ENCODE measurements at regions not wholly inside any gene's neighbourhood (a gene's known extent, or its start where the extent isn't known, plus 50 kb on each side); places are given as distances from the start of the nearest gene placed in this dataset.

DNA sequence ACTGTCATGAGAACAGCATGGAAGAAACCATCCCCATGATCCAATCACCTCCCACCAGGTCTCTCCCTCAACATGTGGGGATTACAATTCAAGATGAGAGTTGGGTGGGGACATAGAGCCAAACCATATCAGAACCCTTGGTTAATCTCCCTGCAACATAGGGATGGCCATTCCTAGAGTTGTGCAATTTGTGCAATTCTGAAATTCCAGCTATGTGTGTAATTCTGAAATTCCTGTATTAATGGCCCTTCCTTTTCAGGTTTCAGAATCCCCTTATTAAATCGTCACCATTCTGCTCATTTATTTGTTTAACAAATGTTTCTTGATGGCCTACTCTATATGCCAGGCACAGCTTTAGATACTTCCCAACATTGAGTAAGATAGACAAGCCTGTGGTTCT, 282.6 kb downstream of the SMARCA2 start:
- H3K4me3 ChIP-seq = no peak overlapping the region
- H3K9ac ChIP-seq (ENCODE audit: low read depth in 2 of 2, low read length in 2 of 2) = no peak overlapping the region
- TF ChIP-seq, protein P1, sequence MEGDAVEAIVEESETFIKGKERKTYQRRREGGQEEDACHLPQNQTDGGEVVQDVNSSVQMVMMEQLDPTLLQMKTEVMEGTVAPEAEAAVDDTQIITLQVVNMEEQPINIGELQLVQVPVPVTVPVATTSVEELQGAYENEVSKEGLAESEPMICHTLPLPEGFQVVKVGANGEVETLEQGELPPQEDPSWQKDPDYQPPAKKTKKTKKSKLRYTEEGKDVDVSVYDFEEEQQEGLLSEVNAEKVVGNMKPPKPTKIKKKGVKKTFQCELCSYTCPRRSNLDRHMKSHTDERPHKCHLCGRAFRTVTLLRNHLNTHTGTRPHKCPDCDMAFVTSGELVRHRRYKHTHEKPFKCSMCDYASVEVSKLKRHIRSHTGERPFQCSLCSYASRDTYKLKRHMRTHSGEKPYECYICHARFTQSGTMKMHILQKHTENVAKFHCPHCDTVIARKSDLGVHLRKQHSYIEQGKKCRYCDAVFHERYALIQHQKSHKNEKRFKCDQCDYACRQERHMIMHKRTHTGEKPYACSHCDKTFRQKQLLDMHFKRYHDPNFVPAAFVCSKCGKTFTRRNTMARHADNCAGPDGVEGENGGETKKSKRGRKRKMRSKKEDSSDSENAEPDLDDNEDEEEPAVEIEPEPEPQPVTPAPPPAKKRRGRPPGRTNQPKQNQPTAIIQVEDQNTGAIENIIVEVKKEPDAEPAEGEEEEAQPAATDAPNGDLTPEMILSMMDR (IDR thresholded peaks at IDR 0.05) = no peak
- no peaks in the 10 kb centered on the region for H3K27me3 ChIP-seq
- no peak for DNase-seq
- H3K9me3 ChIP-seq = no peaks in the 10 kb centered on the region
- H3K27ac ChIP-seq = no peak overlapping the region
- intact Hi-C loops (cut with DNase I) = no loop called here
- no peaks in the 10 kb centered on the region for H3K4me1 ChIP-seq
- H3K36me3 ChIP-seq = no peaks in the 10 kb centered on the region

DNA sequence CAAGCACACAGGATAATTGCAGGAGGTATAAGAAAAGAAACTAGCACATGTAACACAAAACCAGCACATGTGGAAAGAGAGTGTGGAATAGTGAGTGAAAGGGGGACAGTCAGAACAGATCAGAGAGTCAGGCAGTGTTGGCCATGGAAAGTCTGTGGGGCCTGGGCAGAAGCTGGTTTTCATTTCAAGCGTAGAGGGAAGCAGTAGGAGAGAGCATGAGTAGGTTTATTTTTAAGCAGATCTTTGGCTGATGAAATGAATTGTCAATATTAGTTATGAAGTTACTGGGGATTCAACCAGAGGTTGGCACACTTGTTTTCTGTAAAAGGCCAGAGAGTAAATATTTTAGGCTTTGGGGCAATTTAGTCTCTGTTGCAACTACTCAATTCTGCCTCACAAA, 283.1 kb downstream of the SMARCA2 start:
- Histone ChIP-seq H3K36me3 (no peaks in the 10 kb centered on the region), H3K4me3 (no peak overlapping the region), H3K27ac (no peak overlapping the region), H3K27me3 (no peaks in the 10 kb centered on the region), H3K9ac (ENCODE audit: low read depth in 2 of 2, low read length in 2 of 2) (no peak overlapping the region), H3K4me1 (no peaks in the 10 kb centered on the region), H3K9me3 (no peaks in the 10 kb centered on the region)
- TF ChIP-seq, protein P1 (IDR thresholded peaks at IDR 0.05) = no peak
- DNase-seq = no peak
- intact Hi-C loops (cut with DNase I) = no loop called here

DNA sequence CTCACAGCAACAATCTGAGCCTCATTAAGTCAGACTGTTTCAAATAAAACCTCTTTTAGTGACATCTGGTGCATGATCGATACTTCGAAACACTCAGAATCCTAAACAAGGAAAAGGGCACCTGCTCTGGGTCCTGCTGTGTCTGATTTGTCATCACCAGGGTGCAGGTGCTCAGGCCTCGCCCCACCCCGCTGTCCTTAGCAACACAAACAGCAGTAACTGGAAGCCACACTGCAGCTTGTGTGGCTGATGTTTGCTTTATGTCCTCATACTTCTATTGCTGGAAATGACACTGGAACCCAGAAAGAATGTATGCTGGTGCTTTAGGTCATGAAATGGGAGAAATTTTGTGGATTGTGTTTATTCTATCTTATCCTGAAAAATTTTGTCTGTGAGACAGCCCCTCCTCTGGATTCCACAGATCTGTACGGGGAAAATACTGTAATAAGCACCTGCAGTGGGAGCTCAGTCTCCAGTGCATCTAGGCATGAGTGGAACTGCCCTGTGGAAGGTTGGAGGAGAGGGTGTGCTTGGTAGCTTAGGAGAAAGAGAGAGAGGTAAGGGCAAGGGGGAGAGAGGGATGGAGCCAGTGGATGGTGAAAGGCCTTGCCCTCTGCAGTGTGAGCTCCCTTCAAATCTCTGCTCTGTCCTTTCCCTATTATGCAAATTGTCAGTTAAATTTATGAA, 284.2 kb downstream of the SMARCA2 start:
- intact Hi-C loops (cut with DNase I) = no loop called here
- Histone ChIP-seq H3K9ac (ENCODE audit: low read depth in 2 of 2, low read length in 2 of 2) (peak overlapping the region in 1 of 2 donors; percentile 23), H3K4me1 (no peaks in the 10 kb centered on the region), H3K27ac (no peak overlapping the region), H3K4me3 (no peak overlapping the region), H3K27me3 (no peaks in the 10 kb centered on the region), H3K36me3 (no peaks in the 10 kb centered on the region), H3K9me3 (no peaks in the 10 kb centered on the region)
- TF ChIP-seq, protein P1 (IDR thresholded peaks at IDR 0.05) = no peak
- peak; percentile 67 for DNase-seq

DNA sequence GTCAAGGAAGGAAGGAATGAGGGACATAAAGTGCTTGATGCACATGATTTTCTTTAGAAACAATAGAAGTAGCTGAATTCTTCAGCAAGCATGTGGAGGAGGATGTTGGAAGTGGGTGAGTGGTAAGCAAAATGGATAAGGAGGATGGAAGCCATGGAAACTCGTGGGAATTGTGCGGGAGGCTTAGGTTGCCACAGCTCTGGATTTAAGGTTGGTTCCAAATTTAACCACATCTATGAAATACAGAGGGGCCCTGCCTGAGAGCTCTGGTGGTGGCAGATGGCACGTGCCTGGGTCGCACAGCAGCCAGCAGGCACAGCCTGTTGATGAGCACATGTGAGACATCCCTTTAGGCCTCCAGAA, 284.7 kb downstream of the SMARCA2 start:
- intact Hi-C loops (cut with DNase I) = no loop called here
- no peak overlapping the region for H3K27ac ChIP-seq

DNA sequence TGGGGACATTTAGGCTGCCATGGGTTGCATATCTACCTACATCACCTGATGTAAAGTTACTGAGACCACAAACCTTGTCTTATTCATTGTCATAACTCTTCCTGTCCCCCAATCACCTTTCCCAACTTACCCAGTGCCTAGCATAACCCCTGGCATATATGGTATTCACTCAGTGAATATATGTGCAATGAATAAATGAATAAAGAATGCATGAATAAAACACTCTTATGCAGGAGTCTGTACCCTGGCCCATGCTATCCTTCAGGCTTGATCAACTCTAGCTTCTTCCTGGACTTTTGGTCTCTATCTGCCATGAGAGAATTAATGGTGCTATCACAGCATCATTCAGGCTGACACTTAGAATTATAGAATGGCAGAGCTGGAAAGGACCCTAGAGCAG, 285.2 kb downstream of the SMARCA2 start:
- no peak overlapping the region for H3K27ac ChIP-seq
- H3K9me3 ChIP-seq = no peaks in the 10 kb centered on the region
- intact Hi-C loops (cut with DNase I) = no loop called here
- TF ChIP-seq, protein P1 (IDR thresholded peaks at IDR 0.05) = no peak
- no peak overlapping the region for H3K9ac ChIP-seq (ENCODE audit: low read depth in 2 of 2, low read length in 2 of 2)
- H3K4me1 ChIP-seq = no peaks in the 10 kb centered on the region
- no peaks in the 10 kb centered on the region for H3K36me3 ChIP-seq
- DNase-seq = no peak
- no peak overlapping the region for H3K4me3 ChIP-seq
- no peaks in the 10 kb centered on the region for H3K27me3 ChIP-seq

More for the DNA sequence above, 284.7 kb downstream of the SMARCA2 start:
- no peak for DNase-seq
- TF ChIP-seq, protein P1 (IDR thresholded peaks at IDR 0.05) = no peak
- Histone ChIP-seq H3K9ac (ENCODE audit: low read depth in 2 of 2, low read length in 2 of 2) (no peak overlapping the region), H3K36me3 (no peaks in the 10 kb centered on the region), H3K9me3 (no peaks in the 10 kb centered on the region), H3K27me3 (no peaks in the 10 kb centered on the region), H3K4me3 (no peak overlapping the region), H3K4me1 (no peaks in the 10 kb centered on the region)

Data from colonic mucosa (tissue), 4 donors.